IMR-90 (cell line): ENCODE measurements at regions not wholly inside any gene's neighbourhood (a gene's known extent, or its start where the extent isn't known, plus 50 kb on each side); places are given as distances from the start of the nearest gene placed in this dataset.

Source experiments
- ATAC-seq: fragments of 200-7000 bp; cut with Tn5 transposase; 2 replicates; pipeline ENCODE4 v1.9.1; 2020; ENCODE audit warnings: low read depth, mild to moderate bottlenecking, moderate library complexity
- BruUV-seq: library from RNA; stranded (reverse); fragments of 400-500 nt; replicated peaks from 2 replicates; lab custom pipeline; 2021; lab: Mats Ljungman, UMichigan
- CTCF ChIA-PET: fragments of 300-600 bp; formaldehyde crosslinking; extraction: SDS; loops from one replicate; lab custom pipeline; 2021; ENCODE audit warnings: antibody characterized with exemption; lab: Yijun Ruan, JAX
- POLR2A ChIA-PET: fragments of 300-600 bp; sonication (Branson Sonifier 250); formaldehyde crosslinking; loops from one replicate; lab custom pipeline; 2022; ENCODE audit warnings: antibody characterized with exemption; ENCODE audit not compliant: unreplicated experiment; lab: Charles Lee
- DNase-seq: peaks from one replicate; pipeline ENCODE4 v3.0.0; 2013
- H2AFZ ChIP-seq: replicated peaks from 2 replicates; pipeline ENCODE3; 2013; ENCODE audit warnings: low read length, mild to moderate bottlenecking; ENCODE audit not compliant: poor library complexity
- H2AK5ac ChIP-seq: 2 replicates; pipeline ENCODE4 v1.6.1; 2013; ENCODE audit warnings: low read depth, low read length, inconsistent platforms
- H2AK9ac ChIP-seq: replicated peaks from 2 replicates; pipeline ENCODE3; 2013; ENCODE audit warnings: mild to moderate bottlenecking, low read depth, low read length, moderate library complexity; ENCODE audit not compliant: poor library complexity
- H2BK120ac ChIP-seq: 2 replicates; pipeline ENCODE4 v1.6.1; 2013; ENCODE audit warnings: low read depth, low read length, inconsistent platforms
- H2BK15ac ChIP-seq: 3 replicates; pipeline ENCODE4 v1.6.1; 2013; ENCODE audit warnings: low read depth, low read length, inconsistent platforms
- H2BK20ac ChIP-seq: 2 replicates; pipeline ENCODE4 v1.6.1; 2013; ENCODE audit warnings: low read depth, mild to moderate bottlenecking, inconsistent platforms, low read length, moderate library complexity
- H2BK5ac ChIP-seq: 2 replicates; pipeline ENCODE4 v1.6.1; 2013; ENCODE audit warnings: mild to moderate bottlenecking, low read depth, low read length, inconsistent platforms; ENCODE audit not compliant: poor library complexity, severe bottlenecking
- H3K14ac ChIP-seq: replicated peaks from 2 replicates; pipeline ENCODE4 v1.6.1; 2013; ENCODE audit warnings: low read depth, low read length, inconsistent platforms
- H3K18ac ChIP-seq: 2 replicates; pipeline ENCODE4 v1.6.1; 2013; ENCODE audit warnings: low read depth, low read length, control low read depth
- H3K23ac ChIP-seq: 2 replicates; pipeline ENCODE4 v1.6.1; 2013; ENCODE audit warnings: low read depth, low read length, inconsistent platforms
- H3K27ac ChIP-seq: 2 replicates; pipeline ENCODE4 v1.5.1; 2013; ENCODE audit warnings: mild to moderate bottlenecking, control low read depth, low read length; ENCODE audit not compliant: insufficient read depth
- H3K27me3 ChIP-seq: 2 replicates; pipeline ENCODE4 v1.6.1; 2013; ENCODE audit warnings: low read length; ENCODE audit not compliant: control insufficient read depth, insufficient read depth
- H3K36me3 ChIP-seq: 2 replicates; pipeline ENCODE4 v1.6.1; 2013; ENCODE audit warnings: low read length, mixed read lengths; ENCODE audit not compliant: control insufficient read depth, insufficient read depth
- H3K4ac ChIP-seq: 2 replicates; pipeline ENCODE4 v1.6.1; 2013; ENCODE audit warnings: low read depth, low read length, inconsistent platforms
- H3K4me1 ChIP-seq: 2 replicates; pipeline ENCODE4 v1.6.1; 2013; ENCODE audit warnings: low read length, mixed read lengths; ENCODE audit not compliant: control insufficient read depth, insufficient read depth
- H3K4me2 ChIP-seq: 2 replicates; pipeline ENCODE4 v1.6.1; 2013; ENCODE audit warnings: low read depth, mild to moderate bottlenecking, control low read depth, low read length, moderate library complexity
- H3K4me3 ChIP-seq: 2 replicates; pipeline ENCODE4 v1.5.1; 2013; ENCODE audit warnings: low read depth, mild to moderate bottlenecking, control low read depth, low read length, moderate library complexity; ENCODE audit not compliant: insufficient read depth
- H3K56ac ChIP-seq: 2 replicates; pipeline ENCODE4 v1.6.1; 2013; ENCODE audit warnings: low read length, inconsistent platforms; ENCODE audit not compliant: insufficient read depth; ENCODE audit errors: extremely low read depth
- H3K79me1 ChIP-seq, 2 experiments: 2 replicates each; pipeline ENCODE4 v1.6.1; 2013; ENCODE audit warnings: low read length in 2 of 2, inconsistent platforms in 1 of 2, low read depth in 1 of 2
- H3K9ac ChIP-seq: 2 replicates; pipeline ENCODE4 v1.6.1; 2013; ENCODE audit warnings: low read depth, low read length, control low read depth
- H3K9me1 ChIP-seq: 2 replicates; pipeline ENCODE4 v1.6.1; 2013; ENCODE audit warnings: low read length, inconsistent platforms; ENCODE audit not compliant: insufficient read depth
- H3K9me3 ChIP-seq: 2 replicates; pipeline ENCODE4 v1.6.1; 2013; ENCODE audit warnings: low read length; ENCODE audit not compliant: control insufficient read depth, insufficient read depth
- H4K20me1 ChIP-seq: 2 replicates; pipeline ENCODE4 v1.6.1; 2013; ENCODE audit warnings: low read length, inconsistent platforms; ENCODE audit not compliant: insufficient read depth
- H4K5ac ChIP-seq: 2 replicates; pipeline ENCODE4 v1.6.1; 2013; ENCODE audit warnings: mild to moderate bottlenecking, low read depth, low read length, control low read depth
- H4K8ac ChIP-seq, 2 experiments: 2 replicates each; pipeline ENCODE4 v1.6.1; 2013; ENCODE audit warnings: low read depth in 2 of 2, low read length in 2 of 2, control low read depth in 1 of 2, inconsistent platforms in 1 of 2
- H4K91ac ChIP-seq: 2 replicates; pipeline ENCODE4 v1.6.1; 2013; ENCODE audit warnings: low read depth, low read length, inconsistent platforms; ENCODE audit not compliant: insufficient read depth
- BHLHE40 ChIP-seq: fragments of 150-350 bp; IDR thresholded peaks from 2 replicates; pipeline ENCODE4 v1.6.1; 2016; ENCODE audit warnings: mild to moderate bottlenecking, low read depth, low read length
- CEBPB ChIP-seq: IDR thresholded peaks from 2 replicates; pipeline ENCODE4 v1.6.1; 2012; ENCODE audit warnings: low read depth, low read length, improper control_type of control experiment
- CHD1 ChIP-seq: IDR thresholded peaks from 2 replicates; pipeline ENCODE4 v1.6.1; 2012; ENCODE audit warnings: low read depth, low read length, improper control_type of control experiment
- CTCF ChIP-seq: conservative IDR thresholded peaks from 2 replicates; pipeline ENCODE4 v1.5.1; 2012; ENCODE audit warnings: mild to moderate bottlenecking, low read depth, low read length, improper control_type of control experiment
- ELK1 ChIP-seq: fragments of 150-350 bp; IDR thresholded peaks from 2 replicates; pipeline ENCODE4 v1.6.1; 2016; ENCODE audit warnings: low read depth, mild to moderate bottlenecking, low read length, moderate library complexity, borderline replicate concordance
- FOS ChIP-seq: fragments of 150-350 bp; IDR thresholded peaks from 2 replicates; pipeline ENCODE4 v1.6.1; 2016; ENCODE audit warnings: low read depth, low read length
- MAFK ChIP-seq: IDR thresholded peaks from 2 replicates; pipeline ENCODE4 v1.6.1; 2012; ENCODE audit warnings: low read depth, low read length, improper control_type of control experiment
- MAZ ChIP-seq: IDR thresholded peaks from 2 replicates; pipeline ENCODE4 v1.6.1; 2012; ENCODE audit warnings: low read depth, mild to moderate bottlenecking, low read length, improper control_type of control experiment, moderate library complexity, borderline replicate concordance
- MXI1 ChIP-seq: IDR thresholded peaks from 2 replicates; pipeline ENCODE4 v1.6.1; 2012; ENCODE audit warnings: low read depth, mild to moderate bottlenecking, low read length, moderate library complexity, borderline replicate concordance
- NFE2L2 ChIP-seq: fragments of 150-350 bp; IDR thresholded peaks from 2 replicates; pipeline ENCODE4 v1.6.1; 2016; ENCODE audit warnings: low read depth, mild to moderate bottlenecking, low read length
- POLR2A ChIP-seq: IDR thresholded peaks from 2 replicates; pipeline ENCODE4 v1.6.1; 2012; ENCODE audit warnings: mild to moderate bottlenecking, low read depth, low read length
- RAD21 ChIP-seq: IDR thresholded peaks from 2 replicates; pipeline ENCODE4 v1.6.1; 2012; ENCODE audit warnings: low read length, improper control_type of control experiment
- RCOR1 ChIP-seq: IDR thresholded peaks from 2 replicates; pipeline ENCODE4 v1.6.1; 2012; ENCODE audit warnings: mild to moderate bottlenecking, low read length, improper control_type of control experiment; ENCODE audit not compliant: insufficient replicate concordance
- RFX5 ChIP-seq: IDR thresholded peaks from 2 replicates; pipeline ENCODE4 v1.8.0; 2012; ENCODE audit warnings: low read depth, mild to moderate bottlenecking, low read length, moderate library complexity
- SMC3 ChIP-seq: fragments of 150-350 bp; IDR thresholded peaks from 2 replicates; pipeline ENCODE4 v1.6.1; 2016; ENCODE audit warnings: low read depth, mild to moderate bottlenecking, antibody characterized with exemption, low read length, moderate library complexity
- USF2 ChIP-seq: fragments of 150-350 bp; IDR thresholded peaks from 2 replicates; pipeline ENCODE4 v1.6.1; 2017; ENCODE audit warnings: mild to moderate bottlenecking, antibody characterized with exemption, low read length, low read depth
- WGBS, 2 experiments: methylation state at CpG; one replicate each; pipeline versions ENCODE4 v1.1.5 to v1.1.7; 2013; ENCODE audit warnings: missing lambda C conversion rate in 2 of 2; ENCODE audit not compliant: insufficient read length in 1 of 2; ENCODE audit errors: extremely low coverage in 2 of 2; 5-methylcytosine and 5-hydroxymethylcytosine counted together
- dilution Hi-C: fragments of 300-500 bp; cut with HindIII; formaldehyde crosslinking; loops from one replicate; pipeline ENCODE4 v1.14.3; 2018; ENCODE audit warnings: low sequenced_read_pairs; ENCODE audit not compliant: unreplicated experiment
- in situ Hi-C: fragments of 300-500 bp; cut with MboI; formaldehyde crosslinking; loops from 3 replicates; pipeline ENCODE4 v1.14.3; 2019; ENCODE audit warnings: low sequenced_read_pairs, inconsistent platforms, mixed read lengths
- intact Hi-C: fragments of 100-400 bp; cut with micrococcal nuclease; formaldehyde crosslinking; loops from 2 replicates; pipeline ENCODE4 v1.10.0; 2022

- H3K14ac ChIP-seq, result no peak overlapping the region
- TF ChIP-seq MAFK, result no peak
- TF ChIP-seq CTCF, result no peak
- no peak for TF ChIP-seq CHD1
- no peak for TF ChIP-seq CEBPB
- TF ChIP-seq SMC3, result no peak
- no peak for TF ChIP-seq FOS
- TF ChIP-seq BHLHE40, result no peak
- no peak for TF ChIP-seq USF2
- no peak for TF ChIP-seq RAD21
- TF ChIP-seq RCOR1, result no peak
- TF ChIP-seq RFX5, result no peak
- no peak for TF ChIP-seq MAZ
- TF ChIP-seq NFE2L2, result no peak
- TF ChIP-seq POLR2A, result no peak
- no peak for TF ChIP-seq ELK1
- TF ChIP-seq MXI1, result no peak
- ChIA-PET POLR2A (no interaction called here), CTCF (no interaction called here)
- no peaks in the 10 kb centered on the region for H3K27me3 ChIP-seq
- no CpG with 5 or more reads among the region's 5 CpGs for WGBS, 2 experiments
- no peaks in the 10 kb centered on the region for H3K9me1 ChIP-seq
- H3K9ac ChIP-seq, result no peak overlapping the region
- no peak overlapping the region for H3K4me2 ChIP-seq
- ATAC-seq, result no peak
- H2AK9ac ChIP-seq, result no peak overlapping the region
- in situ Hi-C loops (no loop called here), dilution Hi-C loops (no loop called here), intact Hi-C loops (no loop called here)
- BruUV-seq, result no TSS peak
- no peak overlapping the region for H4K5ac ChIP-seq
- no peak overlapping the region for H2BK120ac ChIP-seq
- H3K27ac ChIP-seq, result no peak overlapping the region
- H3K79me1 ChIP-seq, result no peaks in the 10 kb centered on the region
- no peak overlapping the region for H4K8ac ChIP-seq
- H3K4me1 ChIP-seq, result no peaks in the 10 kb centered on the region
- H3K4ac ChIP-seq, result no peak overlapping the region
- H3K18ac ChIP-seq, result no peak overlapping the region
- H3K9me3 ChIP-seq, result no peaks in the 10 kb centered on the region
- no peak overlapping the region for H3K23ac ChIP-seq
- H4K91ac ChIP-seq, result no peak overlapping the region
- no peak overlapping the region for H2AK5ac ChIP-seq
- H4K20me1 ChIP-seq, result no peaks in the 10 kb centered on the region
- H3K36me3 ChIP-seq, result no peaks in the 10 kb centered on the region
- H2BK20ac ChIP-seq, result no peak overlapping the region
- DNase-seq, result no peak
- H2BK15ac ChIP-seq, result no peak overlapping the region
- no peak overlapping the region for H2BK5ac ChIP-seq
- H3K4me3 ChIP-seq, result no peak overlapping the region
- H3K56ac ChIP-seq, result no peak overlapping the region
- H2AFZ ChIP-seq, result no peak overlapping the region
Measured at GRCh38 chr3:106685745-106686144, 691.5 kb upstream of the CCDC54 start.
